D341Med (cell line): ENCODE measurements at regions not wholly inside any gene's neighbourhood (a gene's known extent, or its start where the extent isn't known, plus 50 kb on each side); places are given as distances from the start of the nearest gene placed in this dataset.
A peak's percentile ranks its signal among the peaks of the same experiment; 100 is the strongest.
"Not testable (repeated sequence)": the region's sequence is repeated elsewhere in the genome, so short reads cannot be mapped to it uniquely, and the experiment has no call there.

Experiments used
- DNase-seq: peaks from one replicate; pipeline ENCODE4 v3.0.0; 2012; ENCODE audit warnings: low spot score

DNA sequence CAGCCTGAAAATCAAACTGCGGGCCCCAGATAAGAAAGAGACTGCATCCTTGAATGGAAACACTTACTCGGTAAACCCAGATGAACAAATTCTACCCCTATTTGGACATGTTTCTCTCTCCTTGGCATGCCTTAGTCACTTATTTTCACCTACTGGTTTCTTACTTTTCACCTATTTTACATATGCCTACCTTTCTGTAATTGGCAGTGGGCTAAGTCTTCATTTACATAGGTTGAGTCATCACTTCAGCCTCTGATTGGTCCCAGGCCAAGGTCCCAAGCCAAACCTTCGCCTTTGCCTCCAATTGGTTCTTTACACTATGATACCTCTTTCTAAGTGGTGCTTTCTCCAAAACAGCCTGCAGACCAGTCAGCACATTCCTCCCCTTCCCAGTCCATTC lies 111.3 kb downstream of the DYRK2 start:
- no peak for DNase-seq

DNA sequence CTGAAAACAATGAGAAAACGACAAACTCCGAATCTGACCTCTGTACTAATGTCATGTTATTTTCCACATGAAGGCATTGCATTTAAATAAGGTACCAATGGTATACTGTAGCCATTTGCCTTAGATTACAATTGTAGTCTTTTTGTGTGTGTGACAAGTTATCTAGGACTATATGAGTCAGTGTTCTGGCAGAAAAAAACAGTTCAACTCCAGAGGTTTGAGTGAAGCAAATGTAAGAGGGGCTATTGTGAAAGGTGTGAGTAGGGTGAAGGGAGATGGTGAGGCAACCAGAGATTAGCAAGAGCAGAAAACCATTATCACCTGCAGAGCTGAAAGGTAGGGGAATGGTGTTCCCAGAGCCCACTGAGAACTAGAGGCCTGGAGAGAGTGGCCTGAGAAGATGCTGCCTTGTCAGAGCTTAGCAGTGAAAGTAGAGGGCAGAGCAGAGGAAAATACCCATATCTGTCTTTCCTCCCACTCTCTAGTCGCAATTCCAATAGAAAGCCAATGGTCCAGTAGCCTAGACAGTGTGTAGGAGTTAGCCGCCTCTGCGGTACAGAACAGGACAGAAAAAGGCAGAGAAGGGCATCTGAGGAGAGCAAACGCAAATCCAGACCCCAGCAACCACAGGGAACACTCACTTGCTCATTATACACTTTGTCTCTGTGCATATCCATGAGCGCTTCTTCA lies 112.2 kb downstream of the DYRK2 start:
- no peak for DNase-seq

DNA sequence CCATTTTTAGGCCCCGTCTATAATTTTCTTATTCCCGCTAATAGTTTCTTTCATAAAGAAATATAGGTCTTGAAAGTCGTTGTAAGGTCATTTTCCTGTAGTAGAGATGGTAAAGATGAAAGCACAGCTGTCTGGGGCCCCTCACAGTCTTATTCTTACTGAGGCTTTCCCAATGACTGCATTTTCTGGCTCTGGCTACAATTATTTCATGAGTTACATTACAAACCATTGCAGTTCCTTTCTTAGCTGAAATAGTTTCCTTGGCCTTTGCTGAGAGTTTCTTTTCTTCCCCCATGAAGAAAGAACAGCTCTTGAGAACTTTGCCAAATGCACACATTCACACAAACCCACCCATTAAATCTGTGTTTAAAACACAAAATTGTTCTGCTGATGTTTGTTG lies 113.0 kb downstream of the DYRK2 start:
- no peak for DNase-seq

DNA sequence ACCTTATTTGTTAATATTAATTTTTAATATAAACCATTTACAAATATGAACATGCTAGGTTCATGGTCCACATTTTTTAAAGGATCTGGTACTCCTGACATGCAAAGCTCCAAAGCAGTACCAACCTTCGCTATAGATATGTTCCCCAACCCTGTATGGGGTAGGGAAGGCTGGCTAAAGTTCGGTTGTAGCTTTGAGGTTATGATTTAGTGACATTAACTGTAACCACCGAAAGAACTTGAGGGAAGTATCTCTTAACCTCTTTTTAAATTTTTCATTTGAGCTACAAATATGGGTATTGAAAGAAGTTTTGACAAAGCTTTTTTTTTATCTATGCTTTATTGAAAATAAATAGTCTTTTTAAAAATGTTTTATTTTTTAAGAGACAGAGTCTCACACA lies 115.5 kb downstream of the DYRK2 start:
- DNase-seq, result no peak

DNA sequence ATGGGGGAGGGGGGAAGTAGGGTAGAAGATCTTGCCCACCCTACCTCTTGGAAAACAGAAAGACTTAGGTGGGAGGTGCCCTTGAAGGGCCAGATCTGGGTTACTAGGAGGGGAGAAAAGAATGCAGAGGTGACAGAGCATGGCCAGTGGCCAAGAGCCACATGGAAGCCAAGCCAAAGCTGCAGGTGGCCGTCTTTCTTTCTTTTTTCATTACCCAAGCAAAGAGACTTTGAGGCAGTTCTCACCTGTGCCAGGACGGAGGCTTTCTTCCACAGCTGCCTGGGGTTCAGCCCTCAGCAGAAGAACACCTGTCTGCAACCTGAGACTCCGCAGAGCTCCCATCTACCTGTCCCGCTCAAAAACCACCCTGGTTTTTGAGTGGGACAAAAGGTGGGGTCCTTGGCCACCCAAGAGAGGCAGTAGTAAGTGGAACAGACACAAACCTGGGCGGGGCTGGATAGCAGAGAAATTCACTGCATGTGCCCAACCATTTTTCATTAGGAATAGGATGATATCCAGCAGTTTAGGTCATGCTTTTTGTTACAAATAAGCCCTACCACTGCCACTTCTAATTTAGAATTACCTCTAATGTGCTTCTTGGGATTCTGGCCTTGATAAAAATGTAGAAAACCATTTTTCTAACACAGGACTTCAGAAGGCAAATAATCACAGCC lies 116.5 kb downstream of the DYRK2 start:
- no peak for DNase-seq

DNA sequence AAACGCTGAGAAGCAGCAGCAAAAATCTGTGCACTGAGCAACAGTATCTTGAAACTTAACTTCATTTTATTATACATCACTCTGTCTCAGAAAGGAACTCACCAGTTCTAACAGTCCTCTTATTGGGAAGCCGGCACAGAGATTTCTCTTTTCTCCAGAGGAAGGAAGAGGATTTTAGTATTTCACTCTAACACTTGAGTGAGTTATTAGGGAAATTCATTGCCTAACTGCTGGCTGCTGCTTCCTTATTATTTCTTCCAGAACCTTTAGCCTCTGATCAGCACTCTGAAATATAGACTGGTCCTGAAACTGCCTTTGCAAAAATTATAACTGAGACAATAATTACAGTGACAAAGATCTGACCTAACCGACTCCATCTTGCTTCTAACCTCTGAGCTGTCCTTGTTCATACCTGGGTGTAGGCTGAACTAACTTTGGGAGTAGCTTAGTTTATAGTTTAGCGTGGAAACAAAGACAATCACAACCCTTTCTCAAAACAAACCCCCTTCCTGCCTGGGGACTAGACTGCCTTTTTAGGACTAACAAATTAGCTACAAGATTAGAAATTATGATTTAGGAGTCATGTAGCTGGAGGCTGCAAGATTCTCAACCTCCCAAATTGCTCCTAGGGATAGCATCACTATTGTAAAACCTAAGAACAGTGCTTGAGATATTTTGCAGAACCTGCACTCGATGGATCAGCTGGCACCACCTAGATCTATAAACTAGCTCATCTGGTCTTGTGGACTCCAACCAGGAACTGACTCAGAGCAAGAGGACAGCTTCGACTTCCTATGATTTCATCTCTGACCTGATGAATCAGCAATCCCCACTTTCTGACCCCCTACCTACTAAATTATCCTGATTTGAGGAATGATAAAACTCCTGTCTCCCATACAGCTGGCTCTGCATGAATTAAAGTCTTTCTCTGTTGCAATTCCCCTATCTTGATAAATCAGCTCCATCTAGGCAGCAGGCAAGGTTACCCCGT lies 117.5 kb downstream of the DYRK2 start:
- DNase-seq, result no peak

DNA sequence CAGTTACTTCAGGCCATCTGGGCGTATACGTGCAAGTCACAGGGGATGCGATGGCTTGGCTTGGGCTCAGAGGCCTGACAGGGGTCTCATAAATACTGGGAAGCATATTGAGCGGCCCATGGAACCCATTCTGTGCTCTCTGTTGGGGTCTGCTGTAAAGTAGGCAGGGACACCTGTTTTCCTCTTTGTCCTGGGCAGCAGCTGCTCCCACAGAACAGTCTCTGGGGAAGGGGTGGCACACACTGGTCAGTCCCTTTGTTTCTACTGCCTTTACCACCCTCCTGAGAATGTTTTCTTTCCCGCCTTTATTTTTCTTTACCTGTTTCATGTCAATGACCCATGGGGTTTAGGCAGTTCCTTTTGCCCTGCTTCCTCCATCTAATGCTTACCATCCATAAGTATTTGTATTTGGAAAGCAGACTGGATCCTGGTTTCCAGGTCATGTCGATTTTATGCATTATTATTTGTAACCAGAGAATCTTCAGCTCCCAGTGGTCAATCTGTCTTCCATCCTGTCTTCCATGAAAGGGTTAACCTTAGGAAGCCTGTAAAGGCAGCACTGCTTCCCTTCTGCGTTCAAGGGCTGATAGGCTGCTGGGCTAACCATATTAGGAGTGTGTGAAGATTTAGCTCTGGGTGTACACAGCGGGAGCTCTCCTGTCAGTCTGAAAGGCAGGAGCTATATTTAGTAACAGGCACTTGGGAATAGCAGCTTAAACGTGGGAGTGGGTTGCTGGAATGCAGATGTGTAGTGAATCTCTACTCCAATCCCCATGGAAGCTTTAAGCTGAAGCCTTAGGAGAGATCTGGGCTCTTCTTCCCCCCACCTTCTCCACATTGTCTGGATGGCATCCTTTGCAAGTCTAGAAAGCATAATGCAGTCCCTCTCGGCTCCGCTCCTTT lies 124.0 kb downstream of the DYRK2 start:
- DNase-seq, result peak; percentile 83

DNA sequence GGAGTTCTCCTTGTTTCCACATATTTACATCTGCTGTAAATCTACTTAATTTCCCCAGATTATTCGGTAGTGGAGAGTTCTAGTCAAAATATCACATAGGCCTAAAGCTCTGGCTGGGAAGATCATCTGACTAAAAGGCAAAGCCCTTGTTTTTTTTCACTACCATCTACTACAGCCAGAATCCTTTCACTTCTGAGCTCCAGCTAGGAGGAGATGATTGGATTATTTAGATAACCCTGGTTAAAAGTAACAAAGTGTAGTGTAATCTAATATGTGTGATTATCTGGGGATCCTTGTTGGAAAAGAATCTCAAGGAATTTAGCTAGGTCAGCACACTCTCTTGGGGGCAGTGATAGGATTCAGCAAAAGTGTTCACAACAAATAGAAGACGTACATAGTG lies 125.4 kb downstream of the DYRK2 start:
- no peak for DNase-seq

DNA sequence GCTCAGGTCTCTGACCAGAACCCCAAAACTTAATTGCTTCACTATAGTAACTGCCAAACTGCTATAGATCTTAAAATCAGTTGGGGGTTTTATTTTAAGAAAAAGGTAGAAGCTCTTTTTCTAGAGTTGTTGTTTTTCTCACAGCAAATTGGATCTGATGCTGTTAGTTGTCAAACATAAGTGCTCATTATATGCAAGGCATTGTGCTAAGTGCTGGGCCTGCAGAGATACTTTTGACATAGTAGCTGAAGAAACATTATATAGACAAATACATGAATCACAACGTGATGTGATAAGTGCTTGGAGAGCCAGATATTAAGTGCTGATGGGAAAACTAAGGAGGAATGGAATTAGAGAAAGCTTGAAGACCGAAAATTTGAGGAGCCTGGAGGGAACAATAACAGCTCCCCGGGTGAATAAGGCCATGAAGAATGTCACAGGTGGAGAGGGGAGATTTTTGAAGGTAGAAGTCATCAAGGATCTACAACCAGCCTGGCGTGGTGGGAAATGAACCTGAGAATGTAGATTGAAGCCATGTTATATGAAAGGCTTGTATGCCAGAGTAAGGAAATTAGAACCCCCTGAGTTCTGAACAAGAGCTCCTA lies 126.5 kb downstream of the DYRK2 start:
- DNase-seq, result no peak

DNA sequence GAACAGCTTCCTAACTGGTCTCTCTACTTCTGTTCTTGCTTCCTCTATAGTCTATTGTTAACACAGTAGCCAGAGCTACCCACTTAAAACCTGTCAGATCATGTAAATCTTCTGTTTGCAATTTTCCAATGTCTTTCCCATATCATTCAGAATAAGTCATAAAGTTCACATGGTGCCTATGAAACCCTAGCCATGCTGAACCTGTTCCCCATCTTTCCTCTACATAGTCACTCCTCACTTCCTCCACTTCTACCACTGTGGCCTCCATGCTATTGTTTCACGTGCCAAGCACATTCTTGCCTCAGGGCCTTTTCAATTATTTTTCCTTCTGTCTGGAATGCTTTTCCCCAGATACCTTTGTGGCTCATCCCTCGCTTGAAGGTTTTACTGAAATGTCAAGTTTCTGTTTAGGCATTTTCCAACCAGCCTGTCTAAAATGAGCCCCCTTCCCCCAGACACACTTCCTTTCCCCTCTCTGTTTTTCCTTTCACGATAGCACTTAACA lies 132.1 kb downstream of the DYRK2 start:
- DNase-seq, result no peak

DNA sequence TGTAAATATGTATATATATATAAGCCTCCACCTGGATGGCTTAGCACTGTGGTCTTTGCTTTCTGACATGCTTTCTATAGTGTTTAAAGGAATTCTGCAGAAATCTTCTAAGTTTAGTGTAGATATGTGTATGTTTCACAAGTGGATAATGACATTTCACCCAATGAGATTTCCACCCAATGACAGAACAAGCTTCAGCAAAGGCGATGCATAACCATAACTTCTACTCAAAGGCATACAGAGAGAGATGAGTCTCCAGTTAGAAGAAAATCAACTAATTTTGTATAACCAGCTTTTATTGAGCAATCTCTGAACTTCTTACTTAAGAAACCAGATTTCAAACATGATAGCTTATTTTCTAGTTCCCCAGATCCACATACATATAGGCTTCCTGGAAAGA lies 134.0 kb downstream of the DYRK2 start:
- DNase-seq, result no peak

DNA sequence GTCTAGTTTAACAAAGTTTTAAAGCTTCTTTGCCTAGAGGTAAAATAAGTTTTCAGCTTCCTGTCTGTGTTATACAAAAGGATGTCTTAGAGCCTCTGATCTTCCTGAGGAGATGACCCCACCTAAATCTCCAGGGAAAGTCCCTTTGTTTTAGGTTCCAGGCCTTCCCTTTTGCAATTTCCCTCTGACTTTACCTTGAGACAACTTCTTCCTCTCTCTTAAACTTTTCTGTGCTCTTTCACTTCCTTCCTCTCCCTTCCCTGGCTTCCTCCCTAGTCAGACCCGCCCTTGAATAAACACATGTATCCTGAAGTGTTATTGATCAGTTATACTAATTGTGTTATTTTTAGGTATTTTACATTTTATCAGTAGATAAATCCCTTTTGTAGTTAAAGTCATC lies 134.8 kb downstream of the DYRK2 start:
- no peak for DNase-seq

DNA sequence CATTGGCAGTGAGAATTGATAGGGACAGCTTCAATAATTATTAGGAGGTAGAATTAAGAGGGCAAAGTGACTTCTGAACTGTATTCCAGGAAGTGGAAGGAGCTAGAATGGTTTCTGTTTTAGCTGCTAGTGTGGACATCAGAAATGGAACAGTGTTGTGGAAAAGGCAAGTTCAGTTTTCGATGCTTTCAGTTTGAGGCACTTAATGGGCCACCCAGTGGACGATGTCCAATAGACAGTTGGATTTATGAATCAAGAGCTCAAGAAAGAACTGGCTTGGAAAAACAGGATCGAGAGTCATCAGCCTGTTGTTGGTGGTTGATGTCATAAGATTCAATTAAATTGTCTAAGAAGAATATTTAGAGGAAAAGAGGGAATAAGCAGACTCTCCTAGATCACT lies 136.3 kb downstream of the DYRK2 start:
- DNase-seq, result no peak

DNA sequence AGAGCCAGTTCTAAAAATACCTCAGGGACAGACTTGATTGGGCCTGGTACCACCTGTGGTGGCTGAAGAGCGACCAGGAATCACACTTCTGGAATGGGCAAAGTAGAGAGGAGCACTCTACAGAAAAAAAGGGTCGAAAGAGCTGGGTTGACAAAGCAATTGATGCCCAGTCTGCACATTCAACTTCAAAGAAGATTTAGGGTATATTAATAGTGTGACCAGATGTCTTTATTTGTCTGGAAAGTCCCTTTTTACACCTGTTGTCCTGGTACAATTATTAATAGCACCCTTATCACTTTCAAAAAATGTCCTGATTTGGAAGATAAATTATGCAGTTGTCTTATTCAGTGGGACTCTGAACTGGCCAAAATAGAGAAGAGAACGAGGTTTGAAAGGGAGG lies 137.5 kb downstream of the DYRK2 start:
- DNase-seq, result no peak

DNA sequence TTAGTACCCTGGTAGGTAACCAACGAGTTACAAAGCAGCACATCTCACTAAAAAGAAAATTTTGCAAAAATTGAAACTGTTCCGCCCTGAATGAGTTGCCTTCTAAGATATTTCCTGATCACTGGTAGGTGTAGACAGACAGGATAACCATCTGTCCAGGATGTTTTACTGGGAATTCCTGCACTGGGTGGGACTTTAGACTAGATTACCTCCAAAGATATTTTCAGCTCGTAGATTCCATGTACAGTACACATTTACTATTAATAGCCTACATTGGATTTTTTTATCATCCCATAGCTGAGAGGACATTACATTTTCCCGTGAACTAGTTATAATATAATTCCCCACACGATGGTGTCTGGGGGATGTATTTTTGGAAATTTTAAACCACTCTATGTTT lies 139.6 kb downstream of the DYRK2 start:
- DNase-seq, result no peak

DNA sequence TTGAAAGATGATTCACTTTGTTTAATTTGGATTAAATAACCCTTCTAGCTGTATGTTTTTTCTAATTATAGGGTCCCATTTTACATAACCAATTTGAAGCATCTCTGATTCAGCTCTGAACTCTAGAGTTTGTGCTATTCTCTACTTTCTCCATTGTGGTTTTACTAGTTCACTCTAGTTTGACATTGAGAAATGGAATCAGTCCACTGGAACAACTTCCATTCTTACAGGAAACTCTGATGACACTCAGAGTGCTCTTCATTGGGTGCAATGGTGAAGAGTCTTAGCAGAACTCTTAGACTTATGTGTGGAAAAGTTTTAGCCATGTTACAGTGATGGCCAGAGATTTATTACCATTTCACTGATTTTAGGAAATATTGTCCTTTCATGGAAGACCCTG lies 140.7 kb downstream of the DYRK2 start:
- DNase-seq, result no peak

DNA sequence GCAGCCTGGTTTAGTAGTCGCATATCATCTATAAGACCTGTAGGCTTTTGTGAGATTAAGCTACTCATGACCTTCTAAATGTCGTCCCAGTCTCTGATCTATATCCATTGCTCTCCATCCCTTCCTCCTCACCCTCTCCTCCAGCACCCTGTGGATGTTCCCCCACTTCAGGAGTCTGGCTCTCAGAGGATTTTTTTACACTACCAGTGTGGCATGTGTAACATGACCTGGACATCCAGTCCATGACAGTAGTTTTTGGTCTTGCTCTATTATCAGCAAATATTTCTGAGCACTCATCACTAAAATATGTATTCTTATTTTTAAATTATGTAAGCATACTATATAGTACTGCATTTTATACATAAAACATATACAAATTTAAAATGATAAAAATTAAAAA lies 142.1 kb downstream of the DYRK2 start:
- DNase-seq, result no peak

DNA sequence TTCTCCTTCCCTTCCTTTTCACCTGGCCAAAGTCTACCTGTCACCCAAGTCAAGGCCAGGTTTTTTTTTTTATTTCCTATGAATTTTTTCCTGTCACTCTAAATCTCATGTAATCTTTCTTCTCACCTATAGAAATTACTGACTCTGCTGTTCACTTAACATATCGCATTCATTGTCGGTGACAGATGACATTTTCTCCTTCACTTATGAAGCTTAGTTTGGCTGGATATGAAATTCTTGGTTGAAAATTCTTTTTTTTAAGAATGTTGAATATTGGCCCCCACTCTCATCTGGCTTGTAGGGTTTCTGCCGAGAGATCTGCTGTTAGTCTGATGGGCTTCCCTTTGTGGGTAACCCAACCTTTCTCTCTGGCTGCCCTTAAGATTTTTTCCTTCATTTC lies 142.8 kb downstream of the DYRK2 start:
- DNase-seq, result not testable (repeated sequence)

DNA sequence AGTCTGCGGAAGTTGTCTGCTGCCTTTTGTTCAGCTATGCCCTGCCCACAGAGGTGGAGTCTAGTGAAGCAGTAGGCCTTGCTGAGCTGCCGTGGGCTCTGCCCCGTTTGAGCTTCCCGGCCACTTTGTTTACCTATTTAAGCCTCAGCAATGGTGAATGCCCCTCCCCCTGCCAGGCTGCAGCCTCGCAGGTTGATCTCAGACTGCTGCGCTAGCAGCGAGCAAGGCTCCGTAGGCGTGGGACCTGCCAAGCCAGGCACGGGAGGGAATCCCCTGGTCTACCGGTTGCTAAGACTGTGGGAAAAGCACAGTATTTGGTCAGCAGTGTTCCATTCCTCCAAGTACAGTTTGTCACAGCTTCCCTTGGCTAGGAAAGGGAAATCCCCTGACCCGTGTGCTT lies 143.6 kb downstream of the DYRK2 start:
- DNase-seq, result no peak

DNA sequence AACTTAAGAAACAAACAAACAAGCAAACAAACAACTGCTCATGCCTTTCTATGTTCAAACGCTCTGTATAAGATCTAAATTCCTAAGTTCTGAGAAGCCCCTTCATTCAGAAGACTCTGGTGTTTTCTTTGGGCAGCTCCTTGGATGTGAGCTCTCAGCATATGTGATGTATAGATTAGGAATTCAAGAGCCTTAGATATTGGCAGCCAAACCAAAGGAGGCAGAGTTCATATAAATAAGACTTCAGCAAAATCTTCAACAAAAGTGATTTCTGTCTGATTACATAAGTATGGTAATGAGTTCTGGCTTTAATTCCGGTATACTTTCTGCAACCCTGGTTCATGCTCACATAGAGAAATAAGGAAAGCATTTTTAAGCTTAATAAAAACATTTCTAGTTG lies 145.6 kb downstream of the DYRK2 start:
- no peak for DNase-seq

DNA sequence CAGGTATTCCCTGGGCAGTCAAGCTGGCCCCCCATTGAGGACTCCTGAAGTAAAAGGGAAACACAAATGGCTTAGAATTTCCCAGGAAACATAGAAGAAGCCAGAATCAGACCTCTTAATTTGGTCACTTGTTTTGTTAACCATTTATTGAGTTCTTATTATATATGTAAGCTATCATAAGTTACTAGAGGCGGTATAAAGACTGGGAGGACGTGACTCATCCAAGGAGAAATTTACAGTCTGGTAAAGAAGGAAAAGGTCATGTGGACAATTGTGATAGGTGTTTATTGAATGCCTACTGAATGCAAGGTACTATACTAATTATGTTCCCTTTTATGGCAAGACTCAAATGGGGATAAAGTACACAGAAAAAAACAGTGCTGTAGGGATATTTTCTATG lies 146.7 kb downstream of the DYRK2 start:
- no peak for DNase-seq
